HEK293 (cell line): ENCODE measurements at regions not wholly inside any gene's neighbourhood (a gene's known extent, or its start where the extent isn't known, plus 50 kb on each side); places are given as distances from the start of the nearest gene placed in this dataset.

Experiments used
- CTCF ChIA-PET: fragments of 350-600 bp; formaldehyde crosslinking; extraction: SDS; loops from one replicate; lab custom pipeline; 2021; ENCODE audit warnings: antibody characterized with exemption; lab: Yijun Ruan, JAX
- POLR2A ChIA-PET: fragments of 300-600 bp; formaldehyde crosslinking; extraction: SDS; loops from one replicate; lab custom pipeline; 2020; ENCODE audit warnings: antibody characterized with exemption, inconsistent platforms; lab: Yijun Ruan, JAX
- H3K27ac ChIP-seq: fragments of 200-500 bp; sonication (Bioruptor generic); 2 replicates; pipeline ENCODE4 v1.5.1; 2014; ENCODE audit warnings: low read depth, low read length, control low read depth, inconsistent platforms; ENCODE audit errors: extremely low read depth
- H3K36me3 ChIP-seq, 2 experiments: fragments of 200-500 bp in 1 of 2; sonication (Bioruptor generic) in 1 of 2; 1 replicate in 1 of 2; 2 replicates in 1 of 2; pipeline ENCODE4 v1.5.1; 2014 to 2017; ENCODE audit warnings: inconsistent platforms in 2 of 2, low read length in 2 of 2; ENCODE audit not compliant: control insufficient read depth in 2 of 2, insufficient read depth in 1 of 2
- H3K4me1 ChIP-seq: fragments of 200-500 bp; sonication (Bioruptor generic); 2 replicates; pipeline ENCODE4 v1.5.1; 2014; ENCODE audit warnings: mild to moderate bottlenecking, low read length, inconsistent platforms; ENCODE audit not compliant: control insufficient read depth, insufficient read depth
- H3K4me3 ChIP-seq: 2 replicates; pipeline ENCODE4 v1.5.1; 2011; ENCODE audit warnings: low read depth, mild to moderate bottlenecking, control low read depth, low read length, moderate library complexity
- H3K9me3 ChIP-seq: fragments of 200-500 bp; sonication (Bioruptor generic); 2 replicates; pipeline ENCODE4 v1.5.1; 2014; ENCODE audit warnings: low read depth, low read length, inconsistent platforms; ENCODE audit not compliant: control insufficient read depth, insufficient read depth
- AEBP2 ChIP-seq: fragments of 450-650 bp; formaldehyde crosslinking; IDR thresholded peaks from 2 replicates; pipeline ENCODE4 v1.5.1; 2016; ENCODE audit warnings: missing biosample characterization, missing genetic modification characterization, borderline replicate concordance
- EGR2 ChIP-seq: fragments of 450-650 bp; formaldehyde crosslinking; IDR thresholded peaks from 2 replicates; pipeline ENCODE4 v1.5.1; 2016; ENCODE audit warnings: low read depth, missing biosample characterization, missing genetic modification characterization
- HOXC10 ChIP-seq: sonication (generic); formaldehyde crosslinking; IDR thresholded peaks from 2 replicates; pipeline ENCODE4 v1.8.1; 2023; ENCODE audit warnings: mild to moderate bottlenecking, missing genetic modification reagents
- IKZF3 ChIP-seq: fragments of 450-650 bp; IDR thresholded peaks from 2 replicates; pipeline ENCODE4 v1.5.0; 2018; ENCODE audit warnings: missing biosample characterization, mild to moderate bottlenecking, missing genetic modification characterization, moderate library complexity
- KLF7 ChIP-seq: fragments of 450-650 bp; formaldehyde crosslinking; IDR thresholded peaks from 2 replicates; pipeline ENCODE4 v1.5.1; 2016; ENCODE audit warnings: missing biosample characterization, missing genetic modification characterization, borderline replicate concordance
- MYNN ChIP-seq: fragments of 450-650 bp; formaldehyde crosslinking; IDR thresholded peaks from 2 replicates; pipeline ENCODE4 v1.5.1; 2016; ENCODE audit warnings: missing biosample characterization, missing genetic modification characterization, borderline replicate concordance
- ZBTB21 ChIP-seq: fragments of 450-650 bp; formaldehyde crosslinking; IDR thresholded peaks from 2 replicates; pipeline ENCODE4 v1.5.1; 2017; ENCODE audit warnings: missing biosample characterization, missing genetic modification characterization
- ZFP3 ChIP-seq: fragments of 450-650 bp; formaldehyde crosslinking; IDR thresholded peaks from 2 replicates; pipeline ENCODE4 v1.5.1; 2016; ENCODE audit warnings: low read depth, missing biosample characterization, missing genetic modification characterization
- ZNF148 ChIP-seq: fragments of 450-650 bp; formaldehyde crosslinking; IDR thresholded peaks from 2 replicates; pipeline ENCODE4 v1.5.0; 2017; ENCODE audit warnings: missing biosample characterization, missing genetic modification characterization, borderline replicate concordance
- ZNF184 ChIP-seq: fragments of 450-650 bp; IDR thresholded peaks from 2 replicates; pipeline ENCODE4 v1.5.1; 2018; ENCODE audit warnings: missing biosample characterization, mild to moderate bottlenecking, missing genetic modification characterization
- ZNF211 ChIP-seq: fragments of 450-650 bp; formaldehyde crosslinking; IDR thresholded peaks from 2 replicates; pipeline ENCODE4 v1.5.1; 2016; ENCODE audit warnings: low read depth, missing biosample characterization, missing genetic modification characterization
- ZNF302 ChIP-seq: fragments of 450-650 bp; formaldehyde crosslinking; IDR thresholded peaks from 2 replicates; pipeline ENCODE4 v1.5.1; 2016; ENCODE audit warnings: missing biosample characterization, missing genetic modification characterization, low read depth
- ZNF335 ChIP-seq: fragments of 450-650 bp; formaldehyde crosslinking; conservative IDR thresholded peaks from 2 replicates; pipeline ENCODE4 v1.5.1; 2016; ENCODE audit warnings: missing biosample characterization, missing genetic modification characterization
- ZNF394 ChIP-seq: fragments of 450-650 bp; formaldehyde crosslinking; IDR thresholded peaks from 2 replicates; pipeline ENCODE4 v1.5.1; 2016; ENCODE audit warnings: missing biosample characterization, missing genetic modification characterization, mild to moderate bottlenecking, moderate library complexity, borderline replicate concordance
- ZNF48 ChIP-seq: fragments of 450-650 bp; formaldehyde crosslinking; IDR thresholded peaks from 2 replicates; pipeline ENCODE4 v1.5.1; 2016; ENCODE audit warnings: missing biosample characterization, missing genetic modification characterization
- ZNF488 ChIP-seq: fragments of 450-650 bp; formaldehyde crosslinking; IDR thresholded peaks from 2 replicates; pipeline ENCODE4 v1.5.1; 2016; ENCODE audit warnings: missing biosample characterization, missing genetic modification characterization
- ZNF544 ChIP-seq: fragments of 450-650 bp; formaldehyde crosslinking; IDR thresholded peaks from 2 replicates; pipeline ENCODE4 v1.5.0; 2017; ENCODE audit warnings: missing biosample characterization, missing genetic modification characterization
- ZNF555 ChIP-seq: fragments of 450-650 bp; formaldehyde crosslinking; conservative IDR thresholded peaks from 2 replicates; pipeline ENCODE4 v1.5.1; 2017; ENCODE audit warnings: missing biosample characterization, mild to moderate bottlenecking, missing genetic modification characterization, inconsistent platforms
- ZNF558 ChIP-seq: fragments of 450-650 bp; formaldehyde crosslinking; IDR thresholded peaks from 2 replicates; pipeline ENCODE4 v1.5.1; 2016; ENCODE audit warnings: missing biosample characterization, missing genetic modification characterization
- ZNF561 ChIP-seq: fragments of 450-650 bp; IDR thresholded peaks from 2 replicates; pipeline ENCODE4 v1.5.1; 2018; ENCODE audit warnings: missing biosample characterization, missing genetic modification characterization, borderline replicate concordance
- ZNF639 ChIP-seq: fragments of 450-650 bp; formaldehyde crosslinking; IDR thresholded peaks from 2 replicates; pipeline ENCODE4 v1.5.1; 2016; ENCODE audit warnings: missing biosample characterization, missing genetic modification characterization
- ZNF670 ChIP-seq: fragments of 450-650 bp; formaldehyde crosslinking; IDR thresholded peaks from 2 replicates; pipeline ENCODE4 v1.5.1; 2016; ENCODE audit warnings: missing biosample characterization, missing genetic modification characterization, low read depth
- ZNF777 ChIP-seq: fragments of 450-650 bp; formaldehyde crosslinking; IDR thresholded peaks from 2 replicates; pipeline ENCODE4 v1.5.1; 2017; ENCODE audit warnings: missing biosample characterization, missing genetic modification characterization, borderline replicate concordance
- ZNF791 ChIP-seq: fragments of 450-650 bp; formaldehyde crosslinking; IDR thresholded peaks from 2 replicates; pipeline ENCODE4 v1.5.1; 2016; ENCODE audit warnings: missing biosample characterization, missing genetic modification characterization

GRCh38 chr5:29113516-29113915, 2075.1 kb upstream of the CDH9 start (continued):
- TF ChIP-seq ZNF148 (tag by site-specific recombination) (no peak), AEBP2 (tag by site-specific recombination) (no peak), ZNF670 (tag by site-specific recombination) (no peak), ZNF184 (tag by site-specific recombination) (no peak), ZNF48 (tag by site-specific recombination) (no peak), ZNF561 (tag by site-specific recombination) (no peak), MYNN (no peak)

- ChIA-PET POLR2A (no interaction called here), CTCF (interaction anchor here (0.6 kb wide), 1 partner anchor 138 kb away, joined by 3 read pairs; no protein-coding TSS in a partner anchor)
- no peaks in the 10 kb centered on the region for H3K36me3 ChIP-seq
- H3K4me1 ChIP-seq: no peaks in the 10 kb centered on the region
- TF ChIP-seq ZNF211 (tag by site-specific recombination) (no peak), ZNF555 (tag by site-specific recombination) (no peak), KLF7 (tag by site-specific recombination) (no peak), ZNF488 (no peak), ZNF558 (tag by site-specific recombination) (no peak), ZNF302 (tag by site-specific recombination) (no peak), ZFP3 (tag by site-specific recombination) (no peak), HOXC10 (CRISPR knock-in tag) (no peak), IKZF3 (no peak), ZNF777 (tag by site-specific recombination) (no peak), EGR2 (no peak), ZNF544 (no peak), ZNF791 (tag by site-specific recombination) (no peak), ZBTB21 (no peak), ZNF394 (no peak), ZNF335 (tag by site-specific recombination) (no peak), ZNF639 (tag by site-specific recombination) (no peak)
- no peaks in the 10 kb centered on the region for H3K9me3 ChIP-seq
- H3K4me3 ChIP-seq: no peak overlapping the region
- no peak overlapping the region for H3K27ac ChIP-seq
Measured at GRCh38 chr5:29099585-29099984, 2061.2 kb upstream of the CDH9 start.
